A549 (cell line): ENCODE measurements at regions not wholly inside any gene's neighbourhood (a gene's known extent, or its start where the extent isn't known, plus 50 kb on each side); places are given as distances from the start of the nearest gene placed in this dataset.
"Not testable (repeated sequence)": the region's sequence is repeated elsewhere in the genome, so short reads cannot be mapped to it uniquely, and the experiment has no call there.

Experiments used
- CTCF ChIP-seq: fragments of >200 bp; sonication (Bioruptor Twin); formaldehyde crosslinking; IDR thresholded peaks from 3 replicates; pipeline ENCODE4 v1.5.1; 2016
- JUNB ChIP-seq: fragments of >200 bp; sonication (Bioruptor Twin); formaldehyde crosslinking; IDR thresholded peaks from 2 replicates; pipeline ENCODE4 v1.6.1; 2016
- MAFK ChIP-seq: fragments of 450-650 bp; IDR thresholded peaks from 2 replicates; pipeline ENCODE4 v1.6.1; 2014; ENCODE audit not compliant: partially characterized antibody

DNA sequence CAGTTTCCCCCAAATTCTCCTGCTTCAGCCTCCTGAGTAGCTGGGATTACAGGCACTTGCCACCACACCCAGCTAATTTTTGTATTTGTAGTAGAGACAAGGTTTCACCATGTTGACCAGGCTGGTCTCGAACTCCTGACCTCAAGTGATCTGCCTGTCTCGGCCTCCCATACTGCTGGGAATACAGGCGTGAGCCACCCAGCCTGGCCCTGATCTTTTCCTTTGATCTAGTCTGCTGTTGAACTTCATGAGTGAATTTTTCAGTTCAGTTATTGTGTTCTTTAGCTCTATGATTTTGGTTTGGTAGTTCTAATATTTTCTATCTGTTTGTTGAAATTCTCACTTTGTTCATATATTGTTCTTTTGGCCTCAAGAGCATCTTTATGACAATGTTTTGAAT, 83.4 kb upstream of the RAP2C start:
- not testable (repeated sequence) for TF ChIP-seq CTCF, JUNB, MAFK
